H1 (cell line): ENCODE measurements at regions not wholly inside any gene's neighbourhood (a gene's known extent, or its start where the extent isn't known, plus 50 kb on each side); places are given as distances from the start of the nearest gene placed in this dataset.

Experiments
- CTCF ChIA-PET: fragments of 300-600 bp; sonication (Branson Sonifier 250); formaldehyde crosslinking; loops from one replicate; lab custom pipeline; 2021; ENCODE audit not compliant: partially characterized antibody; lab: Charles Lee
- POLR2A ChIA-PET: fragments of 300-600 bp; sonication (Branson Sonifier 250); formaldehyde crosslinking; loops from one replicate; lab custom pipeline; 2021; ENCODE audit warnings: inconsistent platforms; ENCODE audit not compliant: partially characterized antibody; lab: Charles Lee
- DNase-seq, 2 experiments: peaks; one replicate each; pipeline versions ENCODE4 v3.0.0 to v3.0.0-alpha.2; 2010 to 2022; ENCODE audit warnings: low spot score in 2 of 2, low read depth in 1 of 2, mixed read lengths in 1 of 2
- FAIRE-seq: peaks from 2 replicates; lab custom pipeline; 2011; peaks lifted over from hg19 to GRCh38; lab: Jason Lieb, UNC
- H2AFZ ChIP-seq: 2 replicates; pipeline ENCODE4 v1.8.1; 2012; ENCODE audit warnings: low read length, inconsistent platforms
- H2AK5ac ChIP-seq: 2 replicates; pipeline ENCODE4 v1.6.1; 2013; ENCODE audit warnings: low read depth, low read length
- H2BK120ac ChIP-seq: replicated peaks from 2 replicates; pipeline ENCODE3; 2013; ENCODE audit warnings: low read depth, low read length, inconsistent platforms
- H2BK12ac ChIP-seq: 2 replicates; pipeline ENCODE4 v1.6.1; 2013; ENCODE audit warnings: low read depth, low read length
- H2BK15ac ChIP-seq: 2 replicates; pipeline ENCODE4 v1.6.1; 2013; ENCODE audit warnings: low read length
- H2BK20ac ChIP-seq: 2 replicates; pipeline ENCODE4 v1.6.1; 2013; ENCODE audit warnings: low read length
- H2BK5ac ChIP-seq: 2 replicates; pipeline ENCODE4 v1.6.1; 2013; ENCODE audit warnings: low read depth, low read length
- H3K14ac ChIP-seq: 2 replicates; pipeline ENCODE4 v1.6.1; 2013; ENCODE audit warnings: inconsistent platforms; ENCODE audit not compliant: insufficient read length
- H3K18ac ChIP-seq: 2 replicates; pipeline ENCODE4 v1.6.1; 2013; ENCODE audit warnings: low read length; ENCODE audit errors: extremely low read depth
- H3K23ac ChIP-seq: 2 replicates; pipeline ENCODE4 v1.6.1; 2013; ENCODE audit warnings: inconsistent platforms; ENCODE audit not compliant: insufficient read length
- H3K23me2 ChIP-seq: 2 replicates; pipeline ENCODE4 v1.6.1; 2013; ENCODE audit warnings: low read depth, low read length
- H3K27ac ChIP-seq: 2 replicates; pipeline ENCODE4 v1.6.1; 2011; ENCODE audit warnings: low read depth, low read length, inconsistent platforms
- H3K27me3 ChIP-seq, 4 experiments: replicated peaks in 1 of 4; 1 replicate in 1 of 4; 2 replicates in 3 of 4; pipeline versions ENCODE4 v1.6.1 to v1.8.1; 2011 to 2013; ENCODE audit warnings: low read length in 3 of 4, mild to moderate bottlenecking in 3 of 4, inconsistent platforms in 2 of 4, mixed read lengths in 2 of 4, moderate library complexity in 1 of 4; ENCODE audit not compliant: control insufficient read depth in 3 of 4, insufficient read depth in 3 of 4; ENCODE audit errors: extremely low read depth in 1 of 4
- H3K36me3 ChIP-seq, 4 experiments: 2 replicates each; pipeline versions ENCODE4 v1.6.1 to v1.8.1; 2011 to 2013; ENCODE audit warnings: mild to moderate bottlenecking in 4 of 4, low read length in 3 of 4, moderate library complexity in 2 of 4, control low read depth in 1 of 4, inconsistent platforms in 1 of 4; ENCODE audit not compliant: insufficient read depth in 4 of 4, control insufficient read depth in 2 of 4
- H3K4ac ChIP-seq: replicated peaks from 2 replicates; pipeline ENCODE3; 2013; ENCODE audit warnings: low read length, low read depth, mixed read lengths, inconsistent platforms; ENCODE audit not compliant: insufficient read length
- H3K4me1 ChIP-seq, 4 experiments: replicated peaks in 1 of 4; 1 replicate in 1 of 4; 2 replicates in 3 of 4; pipeline versions ENCODE4 v1.6.1 to v1.8.1; 2011 to 2013; ENCODE audit warnings: low read length in 3 of 4, inconsistent platforms in 2 of 4, mixed read lengths in 1 of 4; ENCODE audit not compliant: insufficient read depth in 4 of 4, control insufficient read depth in 3 of 4
- H3K4me2 ChIP-seq, 2 experiments: 2 replicates each; pipeline versions ENCODE4 v1.6.1 to v1.8.1; 2011 to 2013; ENCODE audit warnings: low read depth in 2 of 2, low read length in 2 of 2, control low read depth in 1 of 2, inconsistent platforms in 1 of 2, mild to moderate bottlenecking in 1 of 2; ENCODE audit not compliant: insufficient read depth in 1 of 2
- H3K4me3 ChIP-seq, 4 experiments: fragments of 200-600, 300-600 bp in 1 of 4; sonication (generic), shearing (Covaris generic), sonication (Bioruptor Twin) in 1 of 4; 2 replicates each; pipeline versions ENCODE4 v1.5.1 to v1.8.1; 2011 to 2016; ENCODE audit warnings: low read length in 4 of 4, low read depth in 3 of 4, control low read depth in 2 of 4, inconsistent platforms in 2 of 4, mild to moderate bottlenecking in 2 of 4, mixed read lengths in 1 of 4, moderate library complexity in 1 of 4; ENCODE audit not compliant: insufficient read depth in 2 of 4; ENCODE audit errors: extremely low read depth in 1 of 4
- H3K56ac ChIP-seq: replicated peaks from 2 replicates; pipeline ENCODE3; 2013; ENCODE audit warnings: low read depth, mild to moderate bottlenecking, mixed read lengths, low read length, inconsistent platforms; ENCODE audit not compliant: insufficient read length
- H3K79me1 ChIP-seq: 2 replicates; pipeline ENCODE4 v1.6.1; 2013; ENCODE audit warnings: low read depth, low read length, control low read depth
- H3K79me2 ChIP-seq, 2 experiments: 2 replicates each; pipeline versions ENCODE4 v1.6.1 to v1.8.1; 2012 to 2013; ENCODE audit warnings: low read length in 2 of 2, mild to moderate bottlenecking in 2 of 2, inconsistent platforms in 1 of 2; ENCODE audit not compliant: insufficient read depth in 2 of 2, control insufficient read depth in 1 of 2
- H3K9ac ChIP-seq, 4 experiments: replicated peaks in 1 of 4; 1 replicate in 1 of 4; 2 replicates in 3 of 4; pipeline versions ENCODE4 v1.6.1 to v1.8.1; 2011 to 2013; ENCODE audit warnings: low read depth in 3 of 4, low read length in 3 of 4, control low read depth in 2 of 4, mild to moderate bottlenecking in 2 of 4, moderate library complexity in 2 of 4, inconsistent platforms in 1 of 4; ENCODE audit errors: extremely low read depth in 1 of 4
- H3K9me3 ChIP-seq, 2 experiments: 2 replicates each; pipeline versions ENCODE4 v1.6.1 to v1.8.1; 2012 to 2013; ENCODE audit warnings: mild to moderate bottlenecking in 2 of 2, moderate library complexity in 2 of 2, control low read depth in 1 of 2, inconsistent platforms in 1 of 2, low read depth in 1 of 2, low read length in 1 of 2, mixed read lengths in 1 of 2; ENCODE audit not compliant: insufficient read depth in 2 of 2
- H4K20me1 ChIP-seq, 2 experiments: replicated peaks in 1 of 2; 2 replicates each; pipeline versions ENCODE3 to v1.8.1; 2011 to 2013; ENCODE audit warnings: inconsistent platforms in 2 of 2, low read length in 2 of 2, mild to moderate bottlenecking in 1 of 2; ENCODE audit not compliant: insufficient read depth in 2 of 2, control insufficient read depth in 1 of 2
- H4K5ac ChIP-seq: 2 replicates; pipeline ENCODE4 v1.6.1; 2013; ENCODE audit warnings: low read length, low read depth, mixed read lengths, inconsistent platforms; ENCODE audit not compliant: insufficient read length
- H4K8ac ChIP-seq: 2 replicates; pipeline ENCODE4 v1.8.0; 2013; ENCODE audit warnings: mild to moderate bottlenecking, moderate library complexity, low read length, inconsistent platforms; ENCODE audit not compliant: insufficient read depth; ENCODE audit errors: extremely low read depth
- H4K91ac ChIP-seq: replicated peaks from 2 replicates; pipeline ENCODE3; 2013; ENCODE audit warnings: low read length, mixed read lengths, inconsistent platforms; ENCODE audit not compliant: insufficient read length
- BACH1 ChIP-seq: IDR thresholded peaks from 2 replicates; pipeline ENCODE4 v1.6.1; 2012; ENCODE audit warnings: low read length, improper control_type of control experiment
- JUND ChIP-seq: IDR thresholded peaks from 2 replicates; pipeline ENCODE4 v1.6.1; 2011; ENCODE audit warnings: mild to moderate bottlenecking, improper control_type of control experiment, low read length
- WGBS, 2 experiments: shearing (Covaris generic) in 1 of 2; methylation state at CpG; one replicate each; pipeline versions ENCODE4 v1.1.6 to v1.1.7; 2013 to 2015; ENCODE audit warnings: low lambda C conversion rate in 2 of 2, mixed read lengths in 2 of 2, inconsistent platforms in 1 of 2, low coverage in 1 of 2, missing lambda C conversion rate in 1 of 2; ENCODE audit not compliant: insufficient replicate concordance in 2 of 2, insufficient coverage in 1 of 2, insufficient read length in 1 of 2; ENCODE audit errors: extremely low coverage in 1 of 2, missing lambda C conversion rate in 1 of 2; 5-methylcytosine and 5-hydroxymethylcytosine counted together

DNA sequence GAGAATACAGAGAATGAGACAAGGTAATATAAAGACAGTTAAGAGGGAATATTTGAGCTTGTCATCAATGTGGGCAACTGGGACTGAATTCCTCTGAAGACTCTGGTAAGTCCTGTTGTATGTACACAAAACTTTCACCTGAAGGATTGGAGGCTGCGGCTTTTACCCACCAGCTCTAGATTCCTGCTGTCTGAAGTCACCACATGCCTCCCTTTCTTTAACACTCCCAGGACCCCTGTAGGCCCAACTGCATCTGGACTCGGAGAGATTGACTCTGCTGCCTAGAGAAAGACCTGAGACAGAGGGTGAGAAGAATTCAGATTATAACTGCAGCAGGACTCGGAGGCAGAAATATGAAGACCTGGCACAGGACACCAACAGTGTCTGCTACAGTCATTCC is 1048.0 kb downstream of the PDHA2 start:
- Histone ChIP-seq H2BK20ac (no peak overlapping the region), H3K18ac (no peak overlapping the region), H3K79me2 (no peaks in the 10 kb centered on the region), H3K4me3 (no peak overlapping the region), H3K79me1 (no peaks in the 10 kb centered on the region), H2BK15ac (no peak overlapping the region), H2BK5ac (no peak overlapping the region), H2BK12ac (no peak overlapping the region), H2AFZ (peak overlapping the region; percentile 41), H3K23ac (no peak overlapping the region), H3K27me3 (no peaks in the 10 kb centered on the region), H3K4me2 (no peak overlapping the region), H3K23me2 (no peaks in the 10 kb centered on the region), H3K9ac (0 out of 7 replicates have a peak overlapping the region, but pooled peaks of 1 of the 4 experiments have one; percentile 32), H4K91ac (no peak overlapping the region), H3K4ac (no peak overlapping the region), H3K36me3 (no peaks in the 10 kb centered on the region), H4K8ac (no peak overlapping the region), H2AK5ac (no peak overlapping the region), H4K5ac (no peak overlapping the region), H3K56ac (no peak overlapping the region), H3K4me1 (no peaks in the 10 kb centered on the region), H4K20me1 (no peaks in the 10 kb centered on the region), H3K27ac (no peak overlapping the region), H3K9me3 (no peaks in the 10 kb centered on the region), H3K14ac (no peak overlapping the region), H2BK120ac (no peak overlapping the region)
- peak; percentile 19; the same call in 1 of the 2 replicates for TF ChIP-seq JUND
- no peak for TF ChIP-seq BACH1
- ChIA-PET POLR2A (no interaction called here), CTCF (interaction anchor here (0.6 kb wide), 1 partner anchor 184 kb away, joined by 4 read pairs; no protein-coding TSS in a partner anchor)
- DNase-seq (no peak), FAIRE-seq (no peak)
- WGBS, 2 experiments: 83% methylated on average over 3 of the region's 3 CpGs; no CpG with 5 or more reads in 1 of the 2 experiments
